H1 (cell line): ENCODE measurements at regions not wholly inside any gene's neighbourhood (a gene's known extent, or its start where the extent isn't known, plus 50 kb on each side); places are given as distances from the start of the nearest gene placed in this dataset.

Source experiments
- CTCF ChIA-PET: fragments of 300-600 bp; sonication (Branson Sonifier 250); formaldehyde crosslinking; loops from one replicate; lab custom pipeline; 2021; ENCODE audit not compliant: partially characterized antibody; lab: Charles Lee
- POLR2A ChIA-PET: fragments of 300-600 bp; sonication (Branson Sonifier 250); formaldehyde crosslinking; loops from one replicate; lab custom pipeline; 2021; ENCODE audit warnings: inconsistent platforms; ENCODE audit not compliant: partially characterized antibody; lab: Charles Lee
- DNase-seq, 2 experiments: peaks; one replicate each; pipeline versions ENCODE4 v3.0.0 to v3.0.0-alpha.2; 2010 to 2022; ENCODE audit warnings: low spot score in 2 of 2, low read depth in 1 of 2, mixed read lengths in 1 of 2
- FAIRE-seq: peaks from 2 replicates; lab custom pipeline; 2011; peaks lifted over from hg19 to GRCh38; lab: Jason Lieb, UNC
- H2AFZ ChIP-seq: 2 replicates; pipeline ENCODE4 v1.8.1; 2012; ENCODE audit warnings: low read length, inconsistent platforms
- H2AK5ac ChIP-seq: 2 replicates; pipeline ENCODE4 v1.6.1; 2013; ENCODE audit warnings: low read depth, low read length
- H2BK120ac ChIP-seq: replicated peaks from 2 replicates; pipeline ENCODE3; 2013; ENCODE audit warnings: low read depth, low read length, inconsistent platforms
- H2BK12ac ChIP-seq: 2 replicates; pipeline ENCODE4 v1.6.1; 2013; ENCODE audit warnings: low read depth, low read length
- H2BK15ac ChIP-seq: 2 replicates; pipeline ENCODE4 v1.6.1; 2013; ENCODE audit warnings: low read length
- H2BK20ac ChIP-seq: 2 replicates; pipeline ENCODE4 v1.6.1; 2013; ENCODE audit warnings: low read length
- H2BK5ac ChIP-seq: 2 replicates; pipeline ENCODE4 v1.6.1; 2013; ENCODE audit warnings: low read depth, low read length
- H3K14ac ChIP-seq: 2 replicates; pipeline ENCODE4 v1.6.1; 2013; ENCODE audit warnings: inconsistent platforms; ENCODE audit not compliant: insufficient read length
- H3K18ac ChIP-seq: 2 replicates; pipeline ENCODE4 v1.6.1; 2013; ENCODE audit warnings: low read length; ENCODE audit errors: extremely low read depth
- H3K23ac ChIP-seq: 2 replicates; pipeline ENCODE4 v1.6.1; 2013; ENCODE audit warnings: inconsistent platforms; ENCODE audit not compliant: insufficient read length
- H3K23me2 ChIP-seq: 2 replicates; pipeline ENCODE4 v1.6.1; 2013; ENCODE audit warnings: low read depth, low read length
- H3K27ac ChIP-seq: 2 replicates; pipeline ENCODE4 v1.6.1; 2011; ENCODE audit warnings: low read depth, low read length, inconsistent platforms
- H3K27me3 ChIP-seq, 4 experiments: replicated peaks in 1 of 4; 1 replicate in 1 of 4; 2 replicates in 3 of 4; pipeline versions ENCODE4 v1.6.1 to v1.8.1; 2011 to 2013; ENCODE audit warnings: low read length in 3 of 4, mild to moderate bottlenecking in 3 of 4, inconsistent platforms in 2 of 4, mixed read lengths in 2 of 4, moderate library complexity in 1 of 4; ENCODE audit not compliant: control insufficient read depth in 3 of 4, insufficient read depth in 3 of 4; ENCODE audit errors: extremely low read depth in 1 of 4
- H3K36me3 ChIP-seq, 4 experiments: 2 replicates each; pipeline versions ENCODE4 v1.6.1 to v1.8.1; 2011 to 2013; ENCODE audit warnings: mild to moderate bottlenecking in 4 of 4, low read length in 3 of 4, moderate library complexity in 2 of 4, control low read depth in 1 of 4, inconsistent platforms in 1 of 4; ENCODE audit not compliant: insufficient read depth in 4 of 4, control insufficient read depth in 2 of 4
- H3K4ac ChIP-seq: replicated peaks from 2 replicates; pipeline ENCODE3; 2013; ENCODE audit warnings: low read length, low read depth, mixed read lengths, inconsistent platforms; ENCODE audit not compliant: insufficient read length
- H3K4me1 ChIP-seq, 4 experiments: replicated peaks in 1 of 4; 1 replicate in 1 of 4; 2 replicates in 3 of 4; pipeline versions ENCODE4 v1.6.1 to v1.8.1; 2011 to 2013; ENCODE audit warnings: low read length in 3 of 4, inconsistent platforms in 2 of 4, mixed read lengths in 1 of 4; ENCODE audit not compliant: insufficient read depth in 4 of 4, control insufficient read depth in 3 of 4
- H3K4me2 ChIP-seq, 2 experiments: 2 replicates each; pipeline versions ENCODE4 v1.6.1 to v1.8.1; 2011 to 2013; ENCODE audit warnings: low read depth in 2 of 2, low read length in 2 of 2, control low read depth in 1 of 2, inconsistent platforms in 1 of 2, mild to moderate bottlenecking in 1 of 2; ENCODE audit not compliant: insufficient read depth in 1 of 2
- H3K4me3 ChIP-seq, 4 experiments: fragments of 200-600, 300-600 bp in 1 of 4; sonication (generic), shearing (Covaris generic), sonication (Bioruptor Twin) in 1 of 4; 2 replicates each; pipeline versions ENCODE4 v1.5.1 to v1.8.1; 2011 to 2016; ENCODE audit warnings: low read length in 4 of 4, low read depth in 3 of 4, control low read depth in 2 of 4, inconsistent platforms in 2 of 4, mild to moderate bottlenecking in 2 of 4, mixed read lengths in 1 of 4, moderate library complexity in 1 of 4; ENCODE audit not compliant: insufficient read depth in 2 of 4; ENCODE audit errors: extremely low read depth in 1 of 4
- H3K56ac ChIP-seq: replicated peaks from 2 replicates; pipeline ENCODE3; 2013; ENCODE audit warnings: low read depth, mild to moderate bottlenecking, mixed read lengths, low read length, inconsistent platforms; ENCODE audit not compliant: insufficient read length
- H3K79me1 ChIP-seq: 2 replicates; pipeline ENCODE4 v1.6.1; 2013; ENCODE audit warnings: low read depth, low read length, control low read depth
- H3K79me2 ChIP-seq, 2 experiments: 2 replicates each; pipeline versions ENCODE4 v1.6.1 to v1.8.1; 2012 to 2013; ENCODE audit warnings: low read length in 2 of 2, mild to moderate bottlenecking in 2 of 2, inconsistent platforms in 1 of 2; ENCODE audit not compliant: insufficient read depth in 2 of 2, control insufficient read depth in 1 of 2
- H3K9ac ChIP-seq, 4 experiments: replicated peaks in 1 of 4; 1 replicate in 1 of 4; 2 replicates in 3 of 4; pipeline versions ENCODE4 v1.6.1 to v1.8.1; 2011 to 2013; ENCODE audit warnings: low read depth in 3 of 4, low read length in 3 of 4, control low read depth in 2 of 4, mild to moderate bottlenecking in 2 of 4, moderate library complexity in 2 of 4, inconsistent platforms in 1 of 4; ENCODE audit errors: extremely low read depth in 1 of 4
- H3K9me3 ChIP-seq, 2 experiments: 2 replicates each; pipeline versions ENCODE4 v1.6.1 to v1.8.1; 2012 to 2013; ENCODE audit warnings: mild to moderate bottlenecking in 2 of 2, moderate library complexity in 2 of 2, control low read depth in 1 of 2, inconsistent platforms in 1 of 2, low read depth in 1 of 2, low read length in 1 of 2, mixed read lengths in 1 of 2; ENCODE audit not compliant: insufficient read depth in 2 of 2
- H4K20me1 ChIP-seq, 2 experiments: replicated peaks in 1 of 2; 2 replicates each; pipeline versions ENCODE3 to v1.8.1; 2011 to 2013; ENCODE audit warnings: inconsistent platforms in 2 of 2, low read length in 2 of 2, mild to moderate bottlenecking in 1 of 2; ENCODE audit not compliant: insufficient read depth in 2 of 2, control insufficient read depth in 1 of 2
- H4K5ac ChIP-seq: 2 replicates; pipeline ENCODE4 v1.6.1; 2013; ENCODE audit warnings: low read length, low read depth, mixed read lengths, inconsistent platforms; ENCODE audit not compliant: insufficient read length
- H4K8ac ChIP-seq: 2 replicates; pipeline ENCODE4 v1.8.0; 2013; ENCODE audit warnings: mild to moderate bottlenecking, moderate library complexity, low read length, inconsistent platforms; ENCODE audit not compliant: insufficient read depth; ENCODE audit errors: extremely low read depth
- H4K91ac ChIP-seq: replicated peaks from 2 replicates; pipeline ENCODE3; 2013; ENCODE audit warnings: low read length, mixed read lengths, inconsistent platforms; ENCODE audit not compliant: insufficient read length
- BACH1 ChIP-seq: IDR thresholded peaks from 2 replicates; pipeline ENCODE4 v1.6.1; 2012; ENCODE audit warnings: low read length, improper control_type of control experiment
- CHD1 ChIP-seq: IDR thresholded peaks from 2 replicates; pipeline ENCODE4 v1.6.1; 2012; ENCODE audit warnings: low read depth, low read length, improper control_type of control experiment
- CREB1 ChIP-seq: IDR thresholded peaks from 2 replicates; pipeline ENCODE4 v1.6.1; 2012; ENCODE audit warnings: inconsistent platforms
- CTBP2 ChIP-seq: IDR thresholded peaks from 2 replicates; pipeline ENCODE4 v1.7.0; 2011; ENCODE audit warnings: borderline replicate concordance, mild to moderate bottlenecking, moderate library complexity, mixed read lengths, low read length; ENCODE audit not compliant: insufficient read depth, insufficient read length
- E2F6 ChIP-seq: IDR thresholded peaks from 2 replicates; pipeline ENCODE4 v1.6.1; 2012; ENCODE audit warnings: inconsistent platforms
- EGR1 ChIP-seq: IDR thresholded peaks from 2 replicates; pipeline ENCODE4 v1.6.1; 2011; ENCODE audit warnings: low read depth, low read length, borderline replicate concordance
- FOSL1 ChIP-seq: IDR thresholded peaks from 2 replicates; pipeline ENCODE4 v1.6.1; 2011; ENCODE audit warnings: mild to moderate bottlenecking, low read depth, low read length, moderate library complexity; ENCODE audit not compliant: insufficient read depth
- HDAC6 ChIP-seq: IDR thresholded peaks from one replicate; pipeline ENCODE4 v1.7.1; 2012; ENCODE audit warnings: low read depth, mild to moderate bottlenecking, inconsistent platforms, low read length, moderate library complexity
- RFX5 ChIP-seq: IDR thresholded peaks from 2 replicates; pipeline ENCODE4 v1.6.1; 2011; ENCODE audit warnings: low read depth, low read length, improper control_type of control experiment, borderline replicate concordance
- ZNF274 ChIP-seq: IDR thresholded peaks from 2 replicates; pipeline ENCODE4 v1.7.0; 2012; ENCODE audit warnings: low read length, borderline replicate concordance; ENCODE audit errors: extremely low read depth
- WGBS, 2 experiments: shearing (Covaris generic) in 1 of 2; methylation state at CpG; one replicate each; pipeline versions ENCODE4 v1.1.6 to v1.1.7; 2013 to 2015; ENCODE audit warnings: low lambda C conversion rate in 2 of 2, mixed read lengths in 2 of 2, inconsistent platforms in 1 of 2, low coverage in 1 of 2, missing lambda C conversion rate in 1 of 2; ENCODE audit not compliant: insufficient replicate concordance in 2 of 2, insufficient coverage in 1 of 2, insufficient read length in 1 of 2; ENCODE audit errors: extremely low coverage in 1 of 2, missing lambda C conversion rate in 1 of 2; 5-methylcytosine and 5-hydroxymethylcytosine counted together
- TF ChIP-seq, protein P1 (sequence below): IDR thresholded peaks from 2 replicates; pipeline ENCODE4 v1.6.1; 2011; ENCODE audit warnings: low read length, improper control_type of control experiment

- no peak overlapping the region for H2BK120ac ChIP-seq
- no peaks in the 10 kb centered on the region for H3K36me3 ChIP-seq
- H2BK20ac ChIP-seq, result no peak overlapping the region
- no peaks in the 10 kb centered on the region for H4K20me1 ChIP-seq
- H3K23ac ChIP-seq, result no peak overlapping the region
- no peak overlapping the region for H2BK12ac ChIP-seq
- POLR2A ChIA-PET, result no interaction called here
- no peak for DNase-seq
- no peaks in the 10 kb centered on the region for H3K27me3 ChIP-seq
- H4K5ac ChIP-seq, result no peak overlapping the region
- no peak overlapping the region for H3K4me2 ChIP-seq
- no peak overlapping the region for H3K4ac ChIP-seq
- H3K4me3 ChIP-seq, result no peak overlapping the region
- WGBS, 2 experiments, result 96% methylated on average over 17 of the region's 21 CpGs; no CpG with 5 or more reads in 1 of the 2 experiments
- H3K4me1 ChIP-seq, result no peaks in the 10 kb centered on the region
- H3K56ac ChIP-seq, result no peak overlapping the region
- no peak for FAIRE-seq
- H3K9me3 ChIP-seq, result peaks cover 0 to 3% of the 10 kb centered on the region in 2 experiments; a peak in 2 of 4 replicates
- H3K27ac ChIP-seq, result no peak overlapping the region
- no peak overlapping the region for H2BK5ac ChIP-seq
- no peak overlapping the region for H2BK15ac ChIP-seq
- no peaks in the 10 kb centered on the region for H3K23me2 ChIP-seq
- CTCF ChIA-PET, result interaction anchor here (1.3 kb wide), 1 partner anchor 11 kb away, joined by 5 read pairs; no protein-coding TSS in a partner anchor
- H3K18ac ChIP-seq, result no peak overlapping the region
- no peak overlapping the region for H4K91ac ChIP-seq
- H2AFZ ChIP-seq, result peak overlapping the region; percentile 76; the same call in 1 of the 2 replicates
- H4K8ac ChIP-seq, result no peak overlapping the region
- H3K9ac ChIP-seq, result no peak overlapping the region
- H2AK5ac ChIP-seq, result no peak overlapping the region
- H3K79me1 ChIP-seq, result no peaks in the 10 kb centered on the region
- H3K14ac ChIP-seq, result no peak overlapping the region
- H3K79me2 ChIP-seq, result no peaks in the 10 kb centered on the region
- TF ChIP-seq CHD1 (no peak), RFX5 (no peak), HDAC6 (no peak), CREB1 (no peak), EGR1 (no peak), ZNF274 (no peak), BACH1 (no peak), FOSL1 (no peak), E2F6 (no peak), CTBP2 (no peak)
- TF ChIP-seq, protein P1, sequence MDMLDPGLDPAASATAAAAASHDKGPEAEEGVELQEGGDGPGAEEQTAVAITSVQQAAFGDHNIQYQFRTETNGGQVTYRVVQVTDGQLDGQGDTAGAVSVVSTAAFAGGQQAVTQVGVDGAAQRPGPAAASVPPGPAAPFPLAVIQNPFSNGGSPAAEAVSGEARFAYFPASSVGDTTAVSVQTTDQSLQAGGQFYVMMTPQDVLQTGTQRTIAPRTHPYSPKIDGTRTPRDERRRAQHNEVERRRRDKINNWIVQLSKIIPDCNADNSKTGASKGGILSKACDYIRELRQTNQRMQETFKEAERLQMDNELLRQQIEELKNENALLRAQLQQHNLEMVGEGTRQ, result no peak
These were observed 833.0 kb upstream of the CADM2 start for GRCh38 chr3:84125760-84126159.
